KMS-11 (cell line): ENCODE measurements at regions not wholly inside any gene's neighbourhood (a gene's known extent, or its start where the extent isn't known, plus 50 kb on each side); places are given as distances from the start of the nearest gene placed in this dataset.

Source experiments
- H2AFZ ChIP-seq: fragments of 200-600 bp; sonication (generic); 2 replicates; pipeline ENCODE4 v1.6.1; 2016; ENCODE audit warnings: antibody characterized with exemption, mixed run types, low read depth
- H3K27ac ChIP-seq: fragments of 200-600 bp; sonication (generic); 2 replicates; pipeline ENCODE4 v1.6.1; 2016; ENCODE audit warnings: mild to moderate bottlenecking, mixed run types
- H3K27me3 ChIP-seq: fragments of 200-600 bp; sonication (generic); 2 replicates; pipeline ENCODE4 v1.6.1; 2017; ENCODE audit warnings: mild to moderate bottlenecking, low read depth, mixed run types, moderate library complexity; ENCODE audit not compliant: insufficient read depth
- H3K36me3 ChIP-seq: fragments of 200-600 bp; sonication (generic); 2 replicates; pipeline ENCODE4 v1.6.1; 2017; ENCODE audit warnings: mild to moderate bottlenecking, mixed run types; ENCODE audit not compliant: insufficient read depth
- H3K4me1 ChIP-seq: fragments of 200-600 bp; sonication (generic); 2 replicates; pipeline ENCODE4 v1.6.1; 2016; ENCODE audit warnings: mild to moderate bottlenecking, low read depth, mixed run types; ENCODE audit not compliant: poor library complexity, severe bottlenecking
- H3K4me2 ChIP-seq: fragments of 200-600 bp; sonication (generic); 2 replicates; pipeline ENCODE4 v1.7.0; 2016; ENCODE audit warnings: mild to moderate bottlenecking, mixed run types
- H3K4me3 ChIP-seq: fragments of 200-600 bp; sonication (generic); IDR thresholded peaks from 2 replicates; pipeline ENCODE4 v1.6.1; 2017; ENCODE audit warnings: low read depth, low read length, mixed read lengths; ENCODE audit not compliant: insufficient read depth
- H3K79me2 ChIP-seq: fragments of 200-600 bp; sonication (generic); 2 replicates; pipeline ENCODE4 v1.6.1; 2016; ENCODE audit warnings: low read depth, mixed run types; ENCODE audit not compliant: insufficient read depth
- H3K9ac ChIP-seq: fragments of 200-600 bp; sonication (generic); 2 replicates; pipeline ENCODE4 v1.6.1; 2016; ENCODE audit warnings: mild to moderate bottlenecking, mixed run types
- H4K20me1 ChIP-seq: fragments of 200-600 bp; sonication (generic); 2 replicates; pipeline ENCODE4 v1.6.1; 2016; ENCODE audit warnings: mild to moderate bottlenecking, mixed run types; ENCODE audit not compliant: insufficient read depth
- TF ChIP-seq, protein P1 (sequence below): fragments of 200-600 bp; sonication (generic); conservative IDR thresholded peaks from 2 replicates; pipeline ENCODE4 v1.6.1; 2017; ENCODE audit warnings: low read depth, mild to moderate bottlenecking, antibody characterized with exemption, low read length, moderate library complexity, mixed read lengths

GRCh38 chr21:20720623-20721022 is 277.6 kb upstream of the NCAM2 start:
- Histone ChIP-seq H3K36me3 (no peaks in the 10 kb centered on the region), H3K27ac (no peak overlapping the region), H3K4me3 (no peak overlapping the region), H3K27me3 (no peaks in the 10 kb centered on the region), H4K20me1 (no peaks in the 10 kb centered on the region), H3K79me2 (no peaks in the 10 kb centered on the region), H3K4me1 (no peaks in the 10 kb centered on the region), H3K4me2 (no peak overlapping the region), H2AFZ (no peak overlapping the region), H3K9ac (no peak overlapping the region)
- TF ChIP-seq, protein P1, sequence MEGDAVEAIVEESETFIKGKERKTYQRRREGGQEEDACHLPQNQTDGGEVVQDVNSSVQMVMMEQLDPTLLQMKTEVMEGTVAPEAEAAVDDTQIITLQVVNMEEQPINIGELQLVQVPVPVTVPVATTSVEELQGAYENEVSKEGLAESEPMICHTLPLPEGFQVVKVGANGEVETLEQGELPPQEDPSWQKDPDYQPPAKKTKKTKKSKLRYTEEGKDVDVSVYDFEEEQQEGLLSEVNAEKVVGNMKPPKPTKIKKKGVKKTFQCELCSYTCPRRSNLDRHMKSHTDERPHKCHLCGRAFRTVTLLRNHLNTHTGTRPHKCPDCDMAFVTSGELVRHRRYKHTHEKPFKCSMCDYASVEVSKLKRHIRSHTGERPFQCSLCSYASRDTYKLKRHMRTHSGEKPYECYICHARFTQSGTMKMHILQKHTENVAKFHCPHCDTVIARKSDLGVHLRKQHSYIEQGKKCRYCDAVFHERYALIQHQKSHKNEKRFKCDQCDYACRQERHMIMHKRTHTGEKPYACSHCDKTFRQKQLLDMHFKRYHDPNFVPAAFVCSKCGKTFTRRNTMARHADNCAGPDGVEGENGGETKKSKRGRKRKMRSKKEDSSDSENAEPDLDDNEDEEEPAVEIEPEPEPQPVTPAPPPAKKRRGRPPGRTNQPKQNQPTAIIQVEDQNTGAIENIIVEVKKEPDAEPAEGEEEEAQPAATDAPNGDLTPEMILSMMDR: no peak

GRCh38 chr21:20721151-20721550 is 277.1 kb upstream of the NCAM2 start:
- Histone ChIP-seq H3K4me2 (no peak overlapping the region), H3K79me2 (no peaks in the 10 kb centered on the region), H3K27me3 (no peaks in the 10 kb centered on the region), H3K4me1 (no peaks in the 10 kb centered on the region), H3K4me3 (no peak overlapping the region), H4K20me1 (no peaks in the 10 kb centered on the region), H3K9ac (no peak overlapping the region), H3K36me3 (no peaks in the 10 kb centered on the region), H3K27ac (no peak overlapping the region), H2AFZ (no peak overlapping the region)
- TF ChIP-seq, protein P1: no peak

- Histone ChIP-seq H3K9ac (no peak overlapping the region), H3K79me2 (no peaks in the 10 kb centered on the region), H3K27ac (no peak overlapping the region), H3K4me3 (no peak overlapping the region), H3K4me1 (no peaks in the 10 kb centered on the region), H3K4me2 (no peak overlapping the region), H4K20me1 (no peaks in the 10 kb centered on the region), H3K36me3 (no peaks in the 10 kb centered on the region), H2AFZ (no peak overlapping the region), H3K27me3 (no peaks in the 10 kb centered on the region)
- TF ChIP-seq, protein P1: no peak
These were observed 269.5 kb upstream of the NCAM2 start for GRCh38 chr21:20728691-20729090.

GRCh38 chr21:20729376-20729775 is 268.8 kb upstream of the NCAM2 start:
- Histone ChIP-seq H3K4me3 (no peak overlapping the region), H3K36me3 (no peaks in the 10 kb centered on the region), H3K27me3 (no peaks in the 10 kb centered on the region), H3K4me1 (no peaks in the 10 kb centered on the region), H3K4me2 (no peak overlapping the region), H4K20me1 (no peaks in the 10 kb centered on the region), H3K79me2 (no peaks in the 10 kb centered on the region), H3K27ac (no peak overlapping the region), H3K9ac (no peak overlapping the region), H2AFZ (no peak overlapping the region)
- TF ChIP-seq, protein P1: no peak
